ENCODE measurements at regions not wholly inside any gene's neighbourhood (a gene's known extent, or its start where the extent isn't known, plus 50 kb on each side); places are given as distances from the start of the nearest gene placed in this dataset.

GRCh38 chr1:165073185-165074007 lies 283.1 kb downstream of the LMX1A start:
- peak; percentile 4 for DNase-seq

GRCh38 chr1:165070675-165071074 lies 285.8 kb downstream of the LMX1A start:
- no peak for DNase-seq

GRCh38 chr1:165069829-165070228 lies 286.7 kb downstream of the LMX1A start:
- no peak for DNase-seq

GRCh38 chr1:165068741-165069140 lies 287.8 kb downstream of the LMX1A start:
- DNase-seq = no peak

- no peak for DNase-seq
These were observed 288.7 kb downstream of the LMX1A start for GRCh38 chr1:165067829-165068228.

- DNase-seq = no peak
These were observed 293.1 kb downstream of the LMX1A start for GRCh38 chr1:165063181-165063965.

GRCh38 chr1:165062346-165062745 lies 294.2 kb downstream of the LMX1A start:
- DNase-seq = no peak

GRCh38 chr1:165060285-165060793 lies 296.2 kb downstream of the LMX1A start:
- no peak for DNase-seq

- DNase-seq = no peak
These were observed 298.6 kb downstream of the LMX1A start for GRCh38 chr1:165057956-165058355.

- DNase-seq = no peak
These were observed 299.6 kb downstream of the LMX1A start for GRCh38 chr1:165056914-165057313.

- no peak for DNase-seq
These were observed 300.9 kb downstream of the LMX1A start for GRCh38 chr1:165055581-165055980.

GRCh38 chr1:165054627-165055026 lies 301.9 kb downstream of the LMX1A start:
- no peak for DNase-seq

GRCh38 chr1:165053351-165053750 lies 303.2 kb downstream of the LMX1A start:
- DNase-seq = no peak

GRCh38 chr1:165052936-165053335 lies 303.6 kb downstream of the LMX1A start:
- no peak for DNase-seq

GRCh38 chr1:165052431-165052830 lies 304.1 kb downstream of the LMX1A start:
- no peak for DNase-seq

- no peak for DNase-seq
These were observed 306.3 kb downstream of the LMX1A start for GRCh38 chr1:165050246-165050645.

- no peak for DNase-seq
These were observed 308.5 kb downstream of the LMX1A start for GRCh38 chr1:165047994-165048393.

- no peak for DNase-seq
These were observed 310.6 kb downstream of the LMX1A start for GRCh38 chr1:165045902-165046301.

- DNase-seq = no peak
These were observed 315.9 kb downstream of the LMX1A start for GRCh38 chr1:165040641-165041040.

- no peak for DNase-seq
These were observed 316.5 kb downstream of the LMX1A start for GRCh38 chr1:165039996-165040395.

- no peak for DNase-seq
These were observed 320.1 kb downstream of the LMX1A start for GRCh38 chr1:165036403-165036802.

- DNase-seq = no peak
These were observed 322.2 kb downstream of the LMX1A start for GRCh38 chr1:165034136-165034809.

GRCh38 chr1:165031001-165031400 lies 325.5 kb downstream of the LMX1A start:
- no peak for DNase-seq
